K562 (cell line): ENCODE measurements at regions not wholly inside any gene's neighbourhood (a gene's known extent, or its start where the extent isn't known, plus 50 kb on each side); places are given as distances from the start of the nearest gene placed in this dataset.

ENCODE experiments used
- ATAC-seq: fragments of 200-7000 bp; cut with Tn5 transposase; 3 replicates; pipeline ENCODE4 v1.9.1; 2020; ENCODE audit warnings: moderate library complexity
- BruUV-seq: library from RNA; stranded (reverse); fragments of 400-500 nt; replicated peaks from 2 replicates; lab custom pipeline; 2021; lab: Mats Ljungman, UMichigan
- CTCF ChIA-PET: fragments of 300-600 bp; formaldehyde crosslinking; extraction: SDS; loops from one replicate; lab custom pipeline; 2021; ENCODE audit warnings: low intra/inter-chr PET ratio; lab: Yijun Ruan, JAX
- POLR2A ChIA-PET: fragments of 300-600, 350-650 bp; sonication (Branson Sonifier 250); formaldehyde crosslinking; extraction: SDS; loops from one replicate; lab custom pipeline; 2021; ENCODE audit warnings: antibody characterized with exemption, inconsistent platforms; lab: Yijun Ruan, JAX
- DNase-seq, 4 experiments: peaks; one replicate each; pipeline versions ENCODE4 v3.0.0 to v3.0.0-alpha.2; 2011 to 2018; ENCODE audit warnings: low spot score in 3 of 4, mixed read lengths in 3 of 4; ENCODE audit errors: extremely low read depth in 1 of 4
- FAIRE-seq: peaks from 2 replicates; lab custom pipeline; 2011; peaks lifted over from hg19 to GRCh38; lab: Jason Lieb, UNC
- H2AFZ ChIP-seq: 2 replicates; pipeline ENCODE4 v1.6.0; 2011; ENCODE audit warnings: low read depth, low read length, control low read depth, inconsistent platforms
- H3K27ac ChIP-seq: fragments of 200-600 bp; 3 replicates; pipeline ENCODE4 v1.8.0; 2011; ENCODE audit warnings: low read depth, mild to moderate bottlenecking, control low read depth, inconsistent platforms, low read length, moderate library complexity, mixed read lengths; ENCODE audit errors: extremely low read depth
- H3K27me3 ChIP-seq, 2 experiments: fragments of 300-600 bp in 1 of 2; 2 replicates in 1 of 2; 3 replicates in 1 of 2; pipeline versions ENCODE4 v1.6.0 to v1.8.0; 2011; ENCODE audit warnings: inconsistent platforms in 2 of 2, low read length in 2 of 2, mild to moderate bottlenecking in 1 of 2, mixed read lengths in 1 of 2, moderate library complexity in 1 of 2; ENCODE audit not compliant: control insufficient read depth in 2 of 2, insufficient read depth in 2 of 2
- H3K36me3 ChIP-seq: fragments of 300-600 bp; 3 replicates; pipeline ENCODE4 v1.8.0; 2011; ENCODE audit warnings: mild to moderate bottlenecking, low read length, inconsistent platforms; ENCODE audit not compliant: control insufficient read depth, insufficient read depth
- H3K4me1 ChIP-seq, 2 experiments: fragments of 200-600 bp in 1 of 2; replicated peaks in 1 of 2; 2 replicates in 1 of 2; 3 replicates in 1 of 2; pipeline versions ENCODE4 v1.5.1 to v1.8.0; 2011; ENCODE audit warnings: inconsistent platforms in 2 of 2, low read length in 2 of 2, mild to moderate bottlenecking in 1 of 2, mixed read lengths in 1 of 2, moderate library complexity in 1 of 2; ENCODE audit not compliant: control insufficient read depth in 2 of 2, insufficient read depth in 2 of 2
- H3K4me2 ChIP-seq: 2 replicates; pipeline ENCODE4 v1.6.1; 2011; ENCODE audit warnings: low read length, control low read depth, inconsistent platforms, mixed read lengths; ENCODE audit not compliant: insufficient read depth
- H3K4me3 ChIP-seq: fragments of 200-600 bp; sonication (generic), shearing (Covaris generic); 2 replicates; pipeline ENCODE4 v1.5.1; 2016; ENCODE audit warnings: control low read depth, inconsistent platforms
- H3K79me2 ChIP-seq: fragments of 200-600 bp; 3 replicates; pipeline ENCODE4 v1.8.0; 2011; ENCODE audit warnings: low read length, inconsistent platforms; ENCODE audit not compliant: control insufficient read depth, insufficient read depth
- H3K9ac ChIP-seq, 2 experiments: 2 replicates each; pipeline versions ENCODE4 v1.6.0 to v1.6.1; 2011; ENCODE audit warnings: low read depth in 2 of 2, low read length in 2 of 2, control low read depth in 1 of 2, inconsistent platforms in 1 of 2, mild to moderate bottlenecking in 1 of 2, mixed read lengths in 1 of 2; ENCODE audit not compliant: insufficient read depth in 1 of 2
- H3K9me1 ChIP-seq: one replicate; pipeline ENCODE4 v1.6.0; 2011; ENCODE audit warnings: inconsistent platforms, mild to moderate bottlenecking, low read length, moderate library complexity; ENCODE audit not compliant: control insufficient read depth, insufficient read depth
- H3K9me3 ChIP-seq: replicated peaks from 2 replicates; pipeline ENCODE4 v1.5.1; 2011; ENCODE audit warnings: low read depth, low read length, inconsistent platforms; ENCODE audit not compliant: control insufficient read depth, insufficient read depth
- H4K20me1 ChIP-seq: replicated peaks from 2 replicates; pipeline ENCODE4 v1.6.1; 2011; ENCODE audit warnings: low read length, inconsistent platforms, mixed read lengths; ENCODE audit not compliant: control insufficient read depth, insufficient read depth
- BCOR ChIP-seq: fragments of 450-650 bp; IDR thresholded peaks from 2 replicates; pipeline ENCODE4 v1.6.1; 2016
- GATA2 ChIP-seq: sonication (generic); formaldehyde crosslinking; IDR thresholded peaks from 2 replicates; pipeline ENCODE4 v1.4.0; 2020; ENCODE audit warnings: mild to moderate bottlenecking, missing genetic modification reagents
- HMBOX1 ChIP-seq: sonication (generic); IDR thresholded peaks from 2 replicates; pipeline ENCODE4 v1.6.1; 2016
- HNRNPUL1 ChIP-seq: fragments of 200-400 bp; formaldehyde crosslinking; IDR thresholded peaks from 2 replicates; pipeline ENCODE4 v1.6.1; 2017; ENCODE audit warnings: low read length
- MXI1 ChIP-seq: IDR thresholded peaks from 2 replicates; pipeline ENCODE4 v1.6.1; 2011; ENCODE audit warnings: low read depth, mild to moderate bottlenecking, improper control_type of control experiment, low read length
- RBM15 ChIP-seq: fragments of 200-400 bp; formaldehyde crosslinking; IDR thresholded peaks from 2 replicates; pipeline ENCODE4 v1.6.1; 2018; ENCODE audit warnings: mild to moderate bottlenecking, low read length, moderate library complexity; ENCODE audit not compliant: insufficient read depth
- SRF ChIP-seq, 2 experiments: fragments of 250-450, 450-650 bp in 1 of 2; sonication (Bioruptor Pico) in 1 of 2; sonication (generic) in 1 of 2; formaldehyde crosslinking; IDR thresholded peaks; 2 replicates each; pipeline versions ENCODE4 v1.5.0 to v1.5.1; 2020 to 2022; ENCODE audit warnings: mild to moderate bottlenecking in 1 of 2, missing genetic modification reagents in 1 of 2
- ZBTB9 ChIP-seq: fragments of 450-650 bp; formaldehyde crosslinking; IDR thresholded peaks from 2 replicates; pipeline ENCODE4 v1.4.0; 2020; ENCODE audit warnings: mild to moderate bottlenecking, moderate library complexity
- ZNF445 ChIP-seq: fragments of 250-450 bp; sonication (Bioruptor Pico); IDR thresholded peaks from 2 replicates; pipeline ENCODE4 v1.4.0; 2020; ENCODE audit warnings: low read depth, mild to moderate bottlenecking, moderate library complexity
- ZNF551 ChIP-seq: fragments of 250-450 bp; sonication (Bioruptor Pico); IDR thresholded peaks from 2 replicates; pipeline ENCODE4 v1.5.0; 2021; ENCODE audit warnings: mild to moderate bottlenecking, moderate library complexity
- WGBS: fragments of 100-300 bp; shearing (Covaris generic); methylation state at CpG from one replicate; pipeline ENCODE4 v1.1.6; 2016; ENCODE audit warnings: low coverage, mixed read lengths; ENCODE audit not compliant: insufficient coverage; ENCODE audit errors: missing lambda C conversion rate; 5-methylcytosine and 5-hydroxymethylcytosine counted together
- in situ Hi-C: fragments of 300-500 bp; cut with MboI; formaldehyde crosslinking; loops from 4 replicates; pipeline ENCODE4 v1.15.0; 2018; ENCODE audit warnings: inconsistent platforms, mixed read lengths
- intact Hi-C: fragments of 100-400 bp; cut with micrococcal nuclease; formaldehyde crosslinking; loops from 2 replicates; pipeline ENCODE4 v1.14.2; 2022

- TF ChIP-seq MXI1 (no peak), ZNF445 (no peak)
- TF ChIP-seq, all 486 proteins: peak for 0
These were observed 1038.3 kb downstream of the AMY1C start (continued) for GRCh38 chr1:104787866-104788510.

- DNase-seq (no peak), ATAC-seq (no peak), FAIRE-seq (no peak)
- intact Hi-C loops (no loop called here), in situ Hi-C loops (no loop called here)
- 3% methylated on average over 4 of the region's 4 CpGs for WGBS
- Histone ChIP-seq H3K4me2 (no peak overlapping the region), H3K9me1 (no peaks in the 10 kb centered on the region), H2AFZ (no peak overlapping the region), H3K36me3 (no peaks in the 10 kb centered on the region), H3K27ac (no peak overlapping the region), H3K9ac (no peak overlapping the region), H3K9me3 (0 out of 2 replicates have a peak, but pooled peaks cover 2% of the 10 kb centered on the region), H3K27me3 (no peaks in the 10 kb centered on the region), H3K79me2 (no peaks in the 10 kb centered on the region), H3K4me3 (no peak overlapping the region), H4K20me1 (no peaks in the 10 kb centered on the region), H3K4me1 (no peaks in the 10 kb centered on the region)
- BruUV-seq: no TSS peak
- TF ChIP-seq HNRNPUL1: no peak
- POLR2A ChIA-PET: no interaction called here
- CTCF ChIA-PET: no interaction called here
These were observed 1041.3 kb downstream of the AMY1C start for GRCh38 chr1:104791030-104791429.

GRCh38 chr1:104794035-104794434 is 1044.3 kb downstream of the AMY1C start:
- no peaks in the 10 kb centered on the region for H3K9me1 ChIP-seq
- no peaks in the 10 kb centered on the region for H4K20me1 ChIP-seq
- no peak overlapping the region for H3K27ac ChIP-seq
- H3K4me3 ChIP-seq: no peak overlapping the region
- in situ Hi-C loops (no loop called here), intact Hi-C loops (no loop called here)
- no peaks in the 10 kb centered on the region for H3K4me1 ChIP-seq
- no peaks in the 10 kb centered on the region for H3K27me3 ChIP-seq
- ATAC-seq (no peak), DNase-seq (no peak), FAIRE-seq (no peak)
- ChIA-PET POLR2A (no interaction called here), CTCF (no interaction called here)
- H3K9ac ChIP-seq: no peak overlapping the region
- no peak overlapping the region for H2AFZ ChIP-seq
- no TSS peak for BruUV-seq
- H3K4me2 ChIP-seq: no peak overlapping the region
- H3K79me2 ChIP-seq: no peaks in the 10 kb centered on the region
- H3K36me3 ChIP-seq: no peaks in the 10 kb centered on the region
- 0 out of 2 replicates have a peak, but pooled peaks cover 2% of the 10 kb centered on the region for H3K9me3 ChIP-seq
- no peak for TF ChIP-seq RBM15
- TF ChIP-seq ZBTB9: no peak
- no peak for TF ChIP-seq GATA2 (CRISPR knock-in tag)
- no peak for TF ChIP-seq SRF (CRISPR knock-in tag; IDR thresholded peaks at IDR 0.05)
- TF ChIP-seq HMBOX1: no peak
- no peak for TF ChIP-seq BCOR
- no peak for TF ChIP-seq ZNF551 (CRISPR knock-in tag)
